GM21529 (cell line): ENCODE measurements at regions not wholly inside any gene's neighbourhood (a gene's known extent, or its start where the extent isn't known, plus 50 kb on each side); places are given as distances from the start of the nearest gene placed in this dataset.

Source experiments
- ATAC-seq: cut with Tn5 transposase; IDR thresholded peaks from one replicate; pipeline ENCODE4 v1.9.1; 2021; ENCODE audit not compliant: unreplicated experiment

DNA sequence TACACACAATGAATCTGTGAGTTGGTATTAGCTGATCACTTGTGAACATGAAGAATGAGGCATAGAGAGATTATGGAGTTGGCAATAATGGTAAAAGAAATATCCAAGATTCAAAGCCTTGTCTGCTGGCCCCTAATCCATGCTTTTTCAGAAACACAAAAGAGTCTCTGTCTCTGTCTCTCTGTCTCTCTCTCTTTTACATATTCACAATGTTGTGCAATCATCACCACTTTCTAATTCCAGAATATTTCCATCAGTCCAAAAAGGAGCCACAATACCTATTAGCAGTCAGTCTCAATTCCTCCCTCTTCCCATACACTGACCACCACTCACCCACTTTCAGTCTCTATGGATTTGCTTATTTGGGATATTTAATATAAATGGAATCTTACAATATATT lies 370.1 kb upstream of the CDH8 start:
- ATAC-seq = no peak

DNA sequence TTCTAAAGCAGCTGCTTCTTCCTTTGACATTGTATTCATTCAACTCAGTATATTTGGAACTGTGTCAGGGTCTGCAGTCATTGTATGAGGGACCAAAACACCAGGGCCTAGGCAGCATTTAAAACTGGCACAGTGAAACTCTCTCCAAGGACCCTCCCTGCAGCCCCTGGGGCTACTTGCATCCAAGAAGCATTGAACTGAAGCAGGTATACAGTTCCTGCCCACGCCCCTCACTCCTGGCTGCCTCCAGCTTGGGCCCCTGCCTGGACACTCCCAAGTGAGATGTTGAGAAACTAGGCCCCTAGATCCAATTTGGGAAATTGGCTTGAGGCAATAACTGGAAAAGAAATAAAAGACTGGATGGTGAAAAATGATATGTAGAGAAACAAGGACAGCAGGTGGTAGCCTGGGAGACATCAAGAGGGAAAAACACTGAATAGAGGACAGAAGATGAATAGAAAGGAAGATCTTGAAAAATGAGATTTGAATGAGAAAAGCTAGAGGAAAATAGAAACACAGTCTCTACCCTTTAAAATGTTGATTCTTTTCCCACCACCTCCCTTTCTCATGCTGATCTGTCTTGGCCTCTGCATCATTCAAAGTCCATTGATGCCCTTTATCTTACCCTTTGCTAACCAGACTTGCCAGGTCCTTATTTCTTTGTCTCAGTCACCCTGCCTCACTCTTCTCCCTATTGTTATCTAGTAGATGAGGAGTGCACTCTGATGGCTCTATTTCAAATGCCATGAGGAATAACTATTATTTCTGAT lies 368.8 kb upstream of the CDH8 start:
- no peak for ATAC-seq

DNA sequence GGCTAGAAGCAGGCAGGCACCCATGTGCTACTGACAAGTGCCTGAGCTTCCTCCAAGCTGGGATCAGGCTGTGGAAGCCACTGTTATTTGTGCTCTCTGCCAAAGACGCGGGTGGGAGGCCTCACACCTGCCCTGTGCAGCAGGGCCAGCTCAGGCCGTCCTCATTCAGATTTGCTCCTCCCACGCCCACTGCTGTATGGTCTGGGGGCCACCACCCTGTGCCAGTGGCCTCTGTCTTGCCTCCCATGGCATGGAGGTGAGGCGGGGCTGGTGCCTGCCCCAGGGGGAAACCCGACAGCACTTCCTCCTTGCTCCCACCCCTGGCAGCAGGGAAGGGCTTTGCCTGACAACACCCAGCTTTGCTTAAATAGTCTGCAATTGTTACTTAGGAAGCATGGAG lies 356.5 kb upstream of the CDH8 start:
- ATAC-seq = no peak

DNA sequence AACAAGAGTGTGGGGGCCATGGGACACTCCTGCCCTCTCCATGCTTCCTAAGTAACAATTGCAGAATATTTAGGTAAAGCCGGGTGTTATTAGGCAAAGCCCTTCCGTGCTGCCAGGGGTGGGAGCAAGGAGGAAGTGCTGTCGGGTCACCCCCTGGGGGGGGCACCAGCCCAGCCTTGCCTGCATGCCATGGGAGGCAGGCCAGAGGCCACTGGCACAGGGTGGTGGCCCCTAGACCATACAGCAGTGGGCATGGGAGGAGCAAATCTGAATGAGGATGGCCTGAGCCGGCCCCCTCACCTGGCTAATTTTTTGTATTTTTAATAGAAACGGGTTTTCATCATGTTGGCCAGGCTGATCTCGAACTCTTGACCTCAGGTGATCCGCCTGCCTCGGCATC lies 355.7 kb upstream of the CDH8 start:
- ATAC-seq = no peak

DNA sequence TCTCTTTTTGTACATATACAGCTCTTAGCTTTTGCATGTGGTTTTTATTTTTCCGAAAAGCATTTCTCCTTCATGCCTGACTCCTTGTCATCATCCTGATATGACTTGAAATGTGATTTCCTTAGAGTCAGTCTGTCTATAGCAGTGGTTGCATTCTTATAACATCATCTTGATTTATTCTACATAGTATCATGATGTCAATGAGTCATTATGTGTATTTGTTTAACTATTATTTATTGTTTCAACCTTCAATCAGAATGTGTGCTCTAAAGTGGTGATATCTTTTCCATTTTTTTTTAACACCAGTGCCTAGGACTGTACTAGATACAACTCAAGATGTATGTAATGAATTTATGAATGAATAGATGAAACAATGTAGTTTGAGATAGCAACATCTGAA lies 354.9 kb upstream of the CDH8 start:
- no peak for ATAC-seq

DNA sequence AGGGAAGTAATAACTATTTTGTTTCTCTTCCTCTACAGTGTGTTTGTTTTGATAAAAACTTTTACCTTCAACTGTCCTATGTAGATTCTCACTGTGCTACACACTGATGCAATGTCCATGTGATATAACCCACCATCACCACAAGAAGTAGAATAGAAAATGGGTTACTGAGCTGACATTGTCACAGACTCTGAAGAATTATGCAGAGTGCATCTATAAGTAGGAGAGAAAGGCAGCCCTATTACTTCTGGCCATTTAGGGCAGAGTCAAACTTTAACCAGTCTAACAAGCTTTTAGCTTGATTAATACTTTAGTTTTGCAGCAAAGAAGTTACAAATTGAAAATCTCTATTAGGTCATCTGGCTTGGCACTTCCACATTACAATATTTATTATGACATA lies 354.0 kb upstream of the CDH8 start:
- ATAC-seq = no peak

DNA sequence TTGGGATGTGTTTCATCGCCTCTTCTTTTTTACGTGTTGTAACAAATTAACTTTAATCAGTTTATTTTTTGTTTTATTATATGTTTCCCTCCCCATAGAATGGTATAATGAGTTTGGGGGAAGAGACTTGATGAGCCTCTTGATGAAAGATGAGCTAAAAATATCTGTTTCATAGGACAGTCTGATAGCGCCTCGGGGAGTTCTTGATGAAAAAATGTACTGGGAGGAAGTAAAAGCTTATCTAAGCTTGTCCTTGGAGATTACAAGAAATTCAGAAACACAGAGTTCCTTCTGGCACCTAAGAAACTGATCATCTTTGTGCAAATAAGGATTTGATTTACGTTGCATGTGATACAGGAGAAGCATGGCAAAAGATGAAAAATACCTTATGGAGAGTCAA lies 350.2 kb upstream of the CDH8 start:
- ATAC-seq = no peak

DNA sequence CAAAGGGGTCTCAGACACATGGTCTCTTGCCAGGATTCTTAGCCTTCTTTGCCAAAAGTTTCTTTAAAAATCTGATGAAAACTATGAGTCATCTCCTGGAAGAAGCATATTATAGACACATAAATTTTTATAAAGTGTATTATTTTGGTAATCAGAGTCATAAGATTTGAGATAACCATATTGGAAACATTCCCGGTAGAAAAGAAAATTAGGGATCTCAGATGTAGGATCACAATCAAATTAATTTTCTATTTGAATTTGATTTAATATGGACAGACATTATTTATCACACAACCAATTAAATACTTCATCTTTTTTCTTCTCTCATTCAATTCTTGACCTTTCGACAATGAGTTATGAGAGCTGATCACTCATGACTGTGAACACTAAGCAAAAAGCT lies 347.7 kb upstream of the CDH8 start:
- ATAC-seq = no peak

DNA sequence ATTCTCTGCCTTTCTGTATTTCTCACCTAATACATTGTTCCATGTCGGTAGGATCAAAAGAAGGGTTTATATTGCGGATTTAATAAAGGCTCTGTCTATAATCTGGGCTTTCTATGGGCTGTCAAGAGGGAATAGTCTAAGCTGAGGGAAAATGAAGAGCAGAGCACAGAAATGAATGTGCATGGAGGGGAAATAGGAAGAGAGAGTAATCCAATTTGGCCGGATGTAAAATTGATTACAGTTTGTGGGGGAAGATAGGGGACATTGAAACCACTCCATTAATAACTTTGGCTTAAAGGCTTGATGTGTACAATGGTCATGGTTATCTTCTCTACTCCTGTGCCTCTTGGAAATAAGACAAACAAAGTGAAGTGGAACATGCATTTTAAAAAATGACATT lies 334.2 kb upstream of the CDH8 start:
- no peak for ATAC-seq

DNA sequence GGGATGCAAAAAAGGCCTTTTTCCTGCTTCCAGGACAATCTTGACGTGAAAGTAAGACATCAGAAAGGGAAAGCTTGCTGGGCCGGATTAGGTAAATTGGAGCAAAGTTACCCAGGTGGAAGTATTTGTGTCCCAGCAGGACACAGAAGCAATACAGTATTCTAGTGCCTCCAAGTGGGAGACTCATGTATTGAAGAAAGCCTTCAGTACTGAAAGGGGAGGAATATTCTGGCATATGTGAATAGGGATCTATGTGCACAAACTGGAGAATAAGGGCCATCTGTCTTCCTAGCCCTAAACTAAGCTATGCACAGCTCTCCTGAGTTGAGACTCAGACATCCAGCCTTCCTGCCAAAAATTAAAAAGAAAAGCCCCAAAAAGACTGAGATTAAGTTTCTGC lies 327.3 kb upstream of the CDH8 start:
- no peak for ATAC-seq

DNA sequence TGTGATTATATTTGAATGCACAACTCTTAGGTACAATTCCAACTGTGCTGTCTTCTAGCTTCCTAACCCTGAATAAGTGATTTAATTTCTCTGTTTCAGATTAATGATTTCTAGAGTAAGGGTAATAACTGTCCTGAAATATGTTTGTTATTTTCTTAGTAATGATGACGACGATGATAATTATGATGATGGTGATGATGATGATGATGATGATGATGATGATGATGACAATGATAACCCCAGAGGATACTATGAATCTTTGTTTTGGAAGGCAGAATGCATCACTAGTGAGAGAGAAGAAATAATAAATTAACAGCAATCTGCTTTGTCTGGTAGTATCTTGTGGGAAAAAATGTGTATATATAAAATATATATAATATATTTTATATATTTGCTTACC lies 317.1 kb upstream of the CDH8 start:
- ATAC-seq = no peak

DNA sequence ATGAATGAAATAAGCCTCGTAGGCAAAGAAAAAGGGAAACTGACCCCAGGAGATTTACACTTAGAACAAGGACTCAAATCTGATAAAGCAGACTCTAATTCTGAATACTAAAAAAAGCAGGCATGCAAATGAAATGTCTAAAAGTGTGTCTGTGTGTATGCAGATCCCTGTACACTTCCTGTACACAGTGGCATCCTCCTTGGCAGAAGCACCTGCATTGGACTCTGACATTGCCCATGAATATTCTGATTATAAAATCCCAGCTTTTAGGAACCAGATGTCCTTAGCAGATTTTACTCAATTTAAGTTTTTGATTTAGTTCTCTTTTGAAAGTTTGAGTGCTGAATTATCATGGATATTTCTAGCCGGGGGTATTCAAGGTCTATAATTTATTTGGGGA lies 306.0 kb upstream of the CDH8 start:
- no peak for ATAC-seq

DNA sequence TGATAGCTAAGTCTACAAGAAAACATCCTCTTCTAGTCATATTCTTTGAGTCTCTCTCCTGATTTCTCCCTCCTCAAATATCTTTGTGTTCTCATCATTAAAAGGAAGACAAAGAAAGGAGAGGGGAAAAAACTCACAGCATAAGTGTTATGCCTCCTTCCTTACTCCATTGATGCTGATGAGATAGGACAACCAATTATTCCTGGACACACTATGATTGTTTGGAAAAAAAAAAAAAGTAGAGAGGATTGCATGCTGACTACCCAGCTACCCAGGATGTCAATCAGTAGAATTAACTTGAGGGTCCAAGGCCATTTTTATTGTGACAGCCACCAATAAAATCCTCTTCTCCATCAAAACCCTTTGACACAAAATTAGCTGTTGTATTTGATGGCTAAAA lies 299.1 kb upstream of the CDH8 start:
- ATAC-seq = no peak

DNA sequence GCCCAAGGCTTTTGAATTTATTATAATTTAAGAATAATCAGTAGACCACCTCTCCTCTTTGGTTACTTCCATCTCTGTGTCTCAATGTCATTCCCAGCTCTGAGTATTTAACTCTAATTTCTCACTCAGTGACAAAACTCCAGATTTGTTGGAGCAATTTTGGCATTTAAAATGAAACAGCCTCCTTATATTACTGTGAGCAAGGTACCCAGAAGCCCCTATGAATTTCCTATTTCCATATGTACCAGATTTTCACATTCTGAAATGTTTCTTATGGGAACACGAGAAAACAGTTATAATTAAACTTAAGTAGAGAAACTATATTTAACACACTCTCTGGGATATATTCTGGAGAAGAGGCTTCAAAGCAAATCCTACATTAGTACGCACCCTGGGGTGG lies 285.4 kb upstream of the CDH8 start:
- ATAC-seq = no peak

DNA sequence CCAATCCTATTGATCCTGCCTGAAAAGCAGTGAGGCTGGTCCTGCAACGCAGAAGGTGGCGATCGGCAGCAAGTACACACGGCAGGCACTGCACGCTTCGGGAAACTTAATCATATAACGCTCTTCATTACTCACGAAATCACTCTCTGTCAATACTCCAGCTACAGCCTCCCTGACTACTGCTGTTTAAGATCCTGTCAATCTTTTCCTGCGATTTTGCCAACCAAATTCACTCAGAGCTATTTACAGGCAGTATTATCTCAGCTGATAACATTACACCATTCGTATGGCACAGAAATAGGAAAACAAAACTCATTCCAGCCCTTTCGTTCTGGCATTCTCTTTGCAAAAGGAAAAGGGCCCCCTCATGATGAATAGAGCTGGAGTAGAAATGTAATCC lies 262.4 kb upstream of the CDH8 start:
- ATAC-seq = no peak

DNA sequence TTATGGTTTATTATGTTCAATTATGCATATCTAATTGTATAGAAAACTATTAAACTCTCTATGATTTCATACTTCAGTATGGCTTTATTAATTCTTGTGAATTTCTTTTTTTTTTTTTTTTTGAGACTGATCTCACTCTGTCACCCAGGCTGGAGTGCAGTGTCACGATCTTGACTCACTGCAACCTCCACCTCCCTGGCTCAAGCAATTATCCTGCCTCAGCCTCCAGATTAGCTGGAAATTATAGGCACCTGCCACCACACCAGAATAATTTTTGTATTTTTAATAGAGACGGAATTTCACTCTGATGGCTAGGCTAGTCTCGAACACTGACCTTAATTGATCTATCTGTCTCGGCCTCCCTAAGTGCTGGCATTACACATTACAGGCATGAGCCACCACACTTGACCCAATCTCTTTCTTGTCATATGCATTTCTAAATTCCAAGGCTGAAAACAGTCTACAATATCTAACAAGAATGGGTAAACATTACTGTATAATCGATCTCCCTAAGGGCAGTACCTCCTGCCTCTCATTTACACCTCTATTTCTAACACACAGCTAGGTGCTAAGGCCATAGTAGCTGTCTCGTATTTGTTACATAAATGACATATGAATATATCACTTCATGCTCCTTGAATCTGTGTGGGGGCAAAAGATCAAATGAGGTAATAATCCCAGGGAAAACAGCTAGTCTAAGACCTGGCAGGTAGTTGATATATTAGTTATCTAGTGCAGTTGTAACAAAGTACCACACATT lies 258.2 kb upstream of the CDH8 start:
- ATAC-seq = no peak

DNA sequence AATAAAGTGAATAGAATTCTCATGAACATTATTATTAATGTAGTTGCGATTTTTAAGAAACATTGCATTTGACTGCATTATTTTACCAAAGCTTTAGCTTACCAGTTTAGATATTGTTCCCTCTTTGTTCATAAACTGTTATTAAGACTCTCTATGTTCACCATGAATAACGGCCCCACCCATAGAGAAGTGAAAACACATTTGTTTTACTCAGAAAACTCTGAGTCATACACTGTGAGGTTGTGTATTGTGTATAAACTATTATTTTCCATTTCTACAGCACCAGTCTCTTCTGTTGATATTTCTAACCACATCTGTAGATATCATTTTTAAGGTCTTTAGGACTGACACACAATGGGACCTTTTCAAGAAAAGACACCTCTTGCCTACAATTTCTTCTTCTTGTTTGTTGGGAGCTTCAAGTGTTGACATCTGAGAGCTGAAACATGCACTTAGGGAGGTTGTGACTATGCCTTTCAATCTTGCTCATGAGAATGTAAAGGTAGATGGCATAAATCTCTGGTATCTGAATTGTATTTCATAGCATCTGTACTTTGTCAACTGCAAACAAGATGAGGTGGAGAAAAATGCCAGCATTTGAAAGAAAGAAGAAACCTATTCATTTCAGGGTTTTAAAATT lies 252.9 kb upstream of the CDH8 start:
- no peak for ATAC-seq

DNA sequence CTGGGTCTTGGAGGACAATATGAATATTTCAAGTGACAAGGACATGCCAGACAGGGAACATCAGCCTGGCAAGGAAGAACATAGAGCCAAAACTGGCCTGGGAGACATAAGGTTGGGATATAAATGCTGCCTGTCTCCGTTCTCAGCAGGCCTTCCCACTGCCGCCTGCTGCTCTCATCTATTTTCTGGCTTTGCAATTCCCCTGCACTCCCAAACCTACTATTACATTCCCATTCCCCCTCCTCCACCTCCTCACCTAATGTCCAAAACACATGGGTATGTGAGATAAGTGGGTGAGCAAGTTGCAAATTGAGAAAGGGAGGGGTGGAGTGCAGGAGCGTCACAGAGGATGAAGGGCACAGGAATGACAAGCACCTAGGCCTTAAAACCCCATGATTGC lies 244.3 kb upstream of the CDH8 start:
- ATAC-seq = no peak

DNA sequence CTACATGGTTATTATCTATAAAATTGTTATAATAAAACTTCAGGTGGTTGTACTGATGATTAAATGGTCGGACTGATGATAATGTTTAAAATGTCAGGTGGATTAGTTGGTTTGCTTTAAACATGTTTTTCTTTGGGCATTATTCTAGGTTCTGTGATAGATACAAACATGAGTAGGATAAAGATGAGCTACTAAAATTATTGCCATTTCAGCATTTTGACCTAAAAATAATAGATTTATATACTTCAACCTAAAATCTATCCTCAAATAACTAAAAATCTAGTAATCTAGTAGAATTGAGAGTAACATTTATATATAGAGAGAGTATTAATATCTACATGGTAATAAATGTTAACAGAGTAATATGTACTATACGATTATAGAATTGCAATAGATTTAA lies 241.7 kb upstream of the CDH8 start:
- no peak for ATAC-seq

DNA sequence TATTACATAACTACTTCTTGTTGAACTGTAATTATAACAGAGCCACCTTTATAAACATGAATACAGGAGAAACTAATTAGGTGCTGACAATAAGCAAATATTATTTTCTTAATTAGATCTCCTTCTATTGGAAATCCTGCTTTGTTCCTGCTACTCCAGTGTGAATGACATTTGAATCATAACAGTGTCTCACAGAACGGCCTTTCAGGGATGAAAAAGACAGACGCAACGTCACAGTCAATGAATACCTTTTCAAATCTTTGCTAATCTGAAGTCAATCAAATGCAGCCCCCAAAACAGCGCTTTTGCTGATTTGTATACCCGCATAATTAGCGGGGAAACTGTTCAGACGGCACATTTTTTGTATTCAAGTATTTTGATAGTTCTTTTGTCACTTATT lies 240.4 kb upstream of the CDH8 start:
- ATAC-seq = no peak

DNA sequence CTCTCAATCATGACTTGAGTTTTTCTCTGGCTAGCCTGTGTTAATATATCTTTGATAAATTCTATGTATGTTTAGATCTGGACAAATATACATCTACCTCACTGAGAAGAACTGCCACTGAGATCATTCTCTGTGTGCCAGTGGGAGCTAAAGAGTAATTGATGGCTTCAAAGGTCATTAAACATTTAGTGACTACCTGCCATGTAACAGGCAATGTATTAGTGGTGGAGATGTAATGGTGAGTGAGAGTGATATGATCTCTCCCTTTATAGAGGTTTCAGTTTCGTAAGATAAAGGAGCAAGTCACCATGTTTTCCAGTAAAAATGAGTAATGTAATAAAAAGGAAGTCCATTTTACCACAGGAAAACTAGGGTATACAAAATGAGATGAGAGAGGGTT lies 235.8 kb upstream of the CDH8 start:
- no peak for ATAC-seq

DNA sequence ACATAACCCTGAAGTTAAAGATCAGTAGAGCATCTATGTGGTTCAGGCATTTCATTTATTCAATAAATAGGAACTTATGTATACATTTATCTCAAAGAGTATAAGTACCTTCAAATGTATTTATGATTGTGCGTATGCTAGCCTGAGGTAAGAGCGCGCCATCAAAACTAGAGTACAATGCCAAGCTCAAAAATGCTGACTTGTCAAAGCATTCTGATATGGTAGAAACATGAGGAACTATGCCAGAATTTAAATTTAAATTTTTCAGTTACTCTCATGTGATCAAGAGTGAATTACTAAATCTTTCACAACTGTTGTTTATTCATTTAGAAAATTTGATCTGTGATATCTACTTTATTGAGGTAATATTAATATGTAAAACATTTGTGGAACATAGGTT lies 225.5 kb upstream of the CDH8 start:
- no peak for ATAC-seq
